HG03565 (cell line): ENCODE measurements at regions not wholly inside any gene's neighbourhood (a gene's known extent, or its start where the extent isn't known, plus 50 kb on each side); places are given as distances from the start of the nearest gene placed in this dataset.
"Not testable (repeated sequence)": the region's sequence is repeated elsewhere in the genome, so short reads cannot be mapped to it uniquely, and the experiment has no call there.

ENCODE experiments used
- ATAC-seq: cut with Tn5 transposase; IDR thresholded peaks from one replicate; pipeline ENCODE4 v1.9.1; 2021; ENCODE audit warnings: mild to moderate bottlenecking, moderate library complexity; ENCODE audit not compliant: unreplicated experiment

DNA sequence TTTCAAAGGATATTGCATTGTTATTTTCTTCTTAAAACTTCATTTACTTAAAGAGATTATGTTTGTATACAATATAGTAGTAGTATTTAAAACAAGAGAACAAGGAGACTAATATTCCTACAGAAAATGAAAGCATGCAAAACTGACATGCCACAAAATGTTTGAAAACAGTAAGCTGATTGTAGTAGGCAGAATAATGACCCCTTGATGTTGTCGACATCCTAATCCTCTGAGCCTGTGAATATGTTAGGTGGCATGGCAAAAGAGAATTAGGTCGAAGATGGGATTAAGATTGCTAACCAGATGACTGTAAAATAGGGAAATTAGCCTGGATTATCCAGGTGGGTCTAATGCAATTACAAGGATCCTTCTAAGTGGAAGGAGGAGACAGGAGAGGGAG lies 522.2 kb upstream of the NR3C2 start:
- ATAC-seq: no peak

DNA sequence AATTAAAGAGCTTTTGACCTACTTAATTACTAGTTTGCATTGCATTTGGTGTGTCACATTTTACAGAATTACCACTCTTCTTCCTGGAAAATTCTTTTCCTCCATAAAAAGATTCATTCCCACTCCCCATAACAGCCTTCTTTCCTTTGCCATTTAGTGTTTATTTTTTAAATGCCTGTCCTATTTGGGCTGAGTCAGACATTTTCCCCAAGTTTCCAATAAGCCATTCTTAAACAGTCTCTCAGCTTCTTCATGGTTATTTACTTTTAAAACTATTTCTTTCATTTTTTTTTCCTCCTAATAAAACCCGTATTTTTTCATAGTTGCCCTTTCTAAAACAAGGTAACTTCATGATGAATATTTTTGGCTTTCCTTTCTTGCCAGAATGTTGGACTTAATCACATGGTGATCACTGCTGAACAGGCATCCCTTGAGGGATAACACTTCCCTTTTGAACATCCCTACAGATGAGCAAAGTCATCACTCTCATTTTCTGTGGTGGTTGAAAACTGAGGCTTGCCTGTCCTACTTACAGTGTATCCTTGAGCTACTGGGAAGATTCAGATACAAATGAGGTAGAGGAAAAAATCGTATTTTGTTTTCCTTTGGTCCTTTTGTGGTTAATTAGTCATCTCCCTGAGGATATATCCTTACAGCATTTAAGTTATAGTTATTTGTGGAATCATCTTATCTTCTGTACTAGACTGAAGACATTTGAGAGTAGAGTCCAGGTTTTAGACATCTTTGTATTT lies 520.5 kb upstream of the NR3C2 start:
- ATAC-seq: no peak

DNA sequence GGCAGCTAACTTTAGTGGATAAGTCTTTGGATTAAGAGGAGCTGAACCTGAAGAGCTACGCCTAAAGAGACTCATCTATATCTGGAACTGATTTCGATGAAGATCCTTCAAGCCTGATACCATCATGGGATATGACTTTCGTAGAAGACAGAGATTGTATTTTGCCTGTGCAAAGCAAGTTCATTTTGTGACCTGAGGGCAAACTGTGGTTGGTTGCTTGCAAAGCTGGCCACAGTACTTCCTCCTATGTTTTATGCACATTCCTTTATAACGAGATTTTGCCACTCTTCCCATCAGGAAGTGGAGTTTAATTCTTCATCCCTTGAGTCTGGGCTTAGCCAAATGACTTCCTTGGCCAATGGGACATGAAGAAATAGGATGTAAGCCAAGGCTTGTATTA lies 519.3 kb upstream of the NR3C2 start:
- no peak for ATAC-seq

DNA sequence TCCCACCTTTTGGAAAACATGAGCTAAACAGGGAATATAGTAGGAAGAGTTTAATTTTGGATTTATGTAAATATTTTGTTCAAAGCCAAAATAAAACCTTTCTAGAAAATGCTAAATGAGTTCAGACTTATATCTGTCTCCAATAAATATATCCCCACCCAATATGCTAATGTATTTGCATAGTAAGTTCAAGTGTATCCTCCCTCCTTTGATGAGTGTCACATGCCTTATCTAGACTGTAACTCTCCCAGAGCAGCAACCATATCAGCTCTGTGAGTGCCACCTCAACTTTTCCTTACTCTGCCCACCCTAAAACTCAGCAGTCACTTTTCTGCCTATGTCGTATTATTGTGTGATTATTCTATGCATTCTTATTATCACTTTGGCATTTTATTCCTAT lies 516.1 kb upstream of the NR3C2 start:
- no peak for ATAC-seq

DNA sequence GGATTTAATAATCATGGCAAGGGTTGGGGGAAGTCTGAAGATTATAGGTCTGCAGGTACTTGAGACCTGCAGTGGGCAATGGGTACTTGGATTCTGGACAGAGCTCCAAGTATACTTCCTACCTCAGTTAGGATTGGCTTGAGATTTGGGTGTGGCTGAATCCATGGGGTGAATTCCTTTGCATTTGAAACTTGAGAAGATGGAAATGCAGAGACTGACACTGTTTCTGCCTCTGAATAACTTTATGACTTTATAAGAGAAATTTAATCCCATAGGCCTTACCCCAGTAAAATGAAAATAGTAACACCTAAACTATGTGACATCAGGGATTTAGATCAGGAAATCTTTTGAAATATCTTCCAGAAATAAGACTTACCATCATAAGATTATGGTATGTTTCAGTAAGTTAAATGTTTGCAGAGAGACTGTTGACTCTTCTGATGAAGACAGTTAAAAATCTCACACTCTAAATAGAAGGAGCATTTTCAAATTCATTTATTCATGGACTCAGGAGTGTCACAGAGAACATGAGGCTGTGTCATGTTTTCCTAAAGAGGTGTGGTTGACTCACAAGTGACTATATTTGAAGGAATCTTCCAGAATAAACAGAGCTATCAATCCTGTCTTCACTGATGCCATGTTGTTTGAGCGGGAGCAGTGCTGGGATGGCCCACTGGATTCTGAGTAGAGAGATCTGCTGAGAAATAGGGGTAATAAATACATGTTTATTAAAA lies 513.5 kb upstream of the NR3C2 start:
- no peak for ATAC-seq

DNA sequence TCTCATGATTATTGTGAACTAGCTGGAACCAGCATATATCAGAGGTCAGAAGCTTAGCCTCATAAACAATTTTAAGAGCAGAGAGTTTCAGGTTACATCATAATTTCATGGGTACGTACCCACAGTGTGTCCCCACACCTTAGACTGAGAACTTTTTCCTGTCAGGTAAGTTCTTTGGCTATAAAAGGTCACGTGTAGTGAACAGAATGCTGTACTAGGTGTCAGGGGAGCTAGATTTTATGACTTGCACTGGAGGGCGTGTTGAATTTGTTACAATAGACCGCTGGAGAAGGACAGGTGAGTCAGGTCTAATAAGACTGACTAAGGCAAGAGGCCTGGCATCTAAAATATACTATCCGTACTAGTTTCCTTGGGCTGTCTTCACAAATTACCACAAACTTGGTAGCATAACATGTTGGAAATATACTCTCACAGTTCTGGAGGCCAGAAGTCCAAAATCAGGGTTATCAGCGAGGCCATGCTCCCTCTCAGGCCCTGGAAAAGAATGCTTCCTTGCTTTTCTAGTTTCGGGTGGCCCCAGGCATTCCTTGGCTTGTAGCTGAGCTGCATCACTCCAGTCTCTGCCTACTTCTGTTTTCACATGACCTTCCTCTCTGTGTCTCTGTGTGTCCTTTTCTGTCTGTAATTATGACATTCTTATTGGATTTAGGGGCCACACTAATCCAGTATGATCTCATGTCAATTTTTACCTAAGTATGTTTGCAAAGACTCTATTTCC lies 512.0 kb upstream of the NR3C2 start:
- no peak for ATAC-seq

DNA sequence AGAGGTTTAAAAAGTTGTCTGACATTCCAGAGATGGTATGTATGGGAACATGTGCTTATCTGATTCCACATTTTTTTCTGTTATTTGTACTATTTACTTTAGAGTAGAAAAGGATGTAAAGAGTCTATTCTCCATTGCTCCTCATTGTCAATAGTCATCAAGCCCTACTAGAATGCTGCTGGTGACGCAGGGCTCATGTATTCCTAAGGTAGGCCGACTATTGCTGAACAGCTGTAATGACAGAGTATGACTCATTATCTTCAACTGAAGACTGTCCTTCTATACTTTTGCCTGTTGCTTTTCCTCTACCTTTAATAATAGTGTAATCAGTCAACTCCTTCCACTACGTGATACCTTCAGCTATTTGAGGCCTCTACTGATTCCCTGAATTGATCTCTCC lies 509.1 kb upstream of the NR3C2 start:
- no peak for ATAC-seq

DNA sequence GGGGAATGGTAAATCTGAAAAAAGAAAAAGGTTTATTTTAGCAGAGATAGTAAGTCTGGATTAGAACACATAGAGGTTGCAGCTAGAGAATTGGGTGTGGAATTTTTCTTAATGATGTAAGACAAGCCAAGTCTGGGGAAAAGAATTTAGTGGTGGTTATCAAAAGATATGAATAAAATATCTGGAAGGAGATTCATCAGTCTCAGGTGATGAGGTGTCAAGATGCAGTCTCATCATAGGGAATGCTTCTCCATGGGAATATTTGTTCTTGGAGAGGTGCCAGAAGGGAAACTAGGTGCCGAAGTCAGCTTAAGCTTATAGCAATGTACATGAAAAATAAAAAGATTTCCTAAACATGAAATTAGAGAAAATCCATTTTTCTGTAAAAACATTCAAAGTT lies 504.1 kb upstream of the NR3C2 start:
- no peak for ATAC-seq

DNA sequence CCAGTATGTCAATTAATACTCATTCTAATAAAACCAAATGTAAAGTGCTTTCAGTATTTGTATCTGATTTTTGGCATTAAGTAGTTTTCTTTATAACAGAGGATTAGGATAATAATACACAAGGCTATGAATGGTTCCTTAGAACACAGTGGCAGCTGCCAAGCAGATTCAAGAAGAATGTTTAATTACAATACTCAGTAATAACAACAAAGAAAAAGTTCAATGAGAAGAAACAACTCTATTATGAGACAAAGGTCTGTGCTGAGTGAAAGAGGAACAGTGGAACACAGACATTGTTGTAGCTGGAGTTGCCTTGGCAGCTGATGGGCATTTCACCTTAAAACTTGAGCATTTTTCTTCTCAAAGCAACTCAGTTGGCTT lies 502.6 kb upstream of the NR3C2 start:
- ATAC-seq: no peak

DNA sequence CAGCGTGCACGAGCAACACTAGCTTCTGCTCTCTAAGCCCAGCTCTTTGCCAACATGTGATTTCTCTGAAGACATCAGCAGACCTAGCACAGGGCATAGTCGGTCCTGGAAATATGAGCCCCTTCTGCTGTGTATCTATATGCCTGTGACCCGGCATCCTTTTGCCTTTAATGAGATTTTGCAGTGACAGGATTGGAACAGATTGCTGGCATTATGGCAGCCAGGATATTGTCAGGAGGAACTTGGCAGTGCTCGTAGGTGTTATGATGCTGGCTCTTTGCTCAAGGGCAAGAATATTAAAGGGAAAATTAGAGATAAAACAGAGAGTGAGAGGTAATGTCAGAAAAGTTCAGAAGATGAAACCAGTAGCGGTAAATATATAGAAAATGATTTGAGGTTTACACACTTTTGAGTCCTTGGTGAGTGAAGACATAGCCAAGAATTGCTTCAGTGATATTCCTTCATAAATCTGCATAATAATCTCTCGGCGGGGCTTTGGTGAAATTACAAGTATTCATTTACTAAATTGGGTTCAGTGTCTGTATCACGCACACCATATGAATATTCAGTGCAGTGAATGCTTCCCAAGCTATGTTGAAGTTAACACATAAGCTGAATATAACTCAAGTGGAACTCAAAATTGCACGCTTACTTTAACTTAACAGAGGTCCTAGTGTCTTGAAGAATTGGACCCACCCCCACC lies 502.1 kb upstream of the NR3C2 start:
- no peak for ATAC-seq

DNA sequence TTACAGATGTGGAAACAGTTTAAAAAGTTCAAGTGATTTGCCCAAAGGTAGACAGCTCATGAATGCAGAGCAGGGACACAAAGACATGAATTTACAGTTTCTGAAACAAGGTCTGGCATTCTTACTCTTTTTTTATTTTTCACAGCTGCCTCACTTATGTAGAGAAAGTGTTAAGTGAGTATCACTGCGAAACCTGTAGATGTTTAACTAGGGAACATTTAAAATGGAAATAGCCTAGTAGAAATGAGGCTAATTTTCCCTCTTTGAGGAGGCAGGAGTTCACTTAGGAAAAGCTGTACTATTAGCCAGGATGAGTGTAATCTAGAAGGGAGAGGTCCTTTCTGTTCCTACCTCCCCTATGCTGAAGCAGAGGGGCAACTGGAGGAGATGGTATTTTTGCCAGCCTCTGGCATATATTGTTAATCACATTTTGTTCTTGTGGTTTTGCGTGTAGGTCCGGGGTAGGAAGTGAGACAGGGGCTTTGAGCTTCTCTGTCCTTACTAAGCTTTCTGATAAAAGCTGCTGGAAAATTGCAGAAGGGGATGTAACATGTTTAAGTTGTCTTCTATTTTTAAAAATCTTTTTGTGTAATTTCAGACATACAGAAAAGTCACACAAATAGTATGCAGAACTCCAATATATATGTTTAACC lies 492.8 kb upstream of the NR3C2 start:
- ATAC-seq: no peak

DNA sequence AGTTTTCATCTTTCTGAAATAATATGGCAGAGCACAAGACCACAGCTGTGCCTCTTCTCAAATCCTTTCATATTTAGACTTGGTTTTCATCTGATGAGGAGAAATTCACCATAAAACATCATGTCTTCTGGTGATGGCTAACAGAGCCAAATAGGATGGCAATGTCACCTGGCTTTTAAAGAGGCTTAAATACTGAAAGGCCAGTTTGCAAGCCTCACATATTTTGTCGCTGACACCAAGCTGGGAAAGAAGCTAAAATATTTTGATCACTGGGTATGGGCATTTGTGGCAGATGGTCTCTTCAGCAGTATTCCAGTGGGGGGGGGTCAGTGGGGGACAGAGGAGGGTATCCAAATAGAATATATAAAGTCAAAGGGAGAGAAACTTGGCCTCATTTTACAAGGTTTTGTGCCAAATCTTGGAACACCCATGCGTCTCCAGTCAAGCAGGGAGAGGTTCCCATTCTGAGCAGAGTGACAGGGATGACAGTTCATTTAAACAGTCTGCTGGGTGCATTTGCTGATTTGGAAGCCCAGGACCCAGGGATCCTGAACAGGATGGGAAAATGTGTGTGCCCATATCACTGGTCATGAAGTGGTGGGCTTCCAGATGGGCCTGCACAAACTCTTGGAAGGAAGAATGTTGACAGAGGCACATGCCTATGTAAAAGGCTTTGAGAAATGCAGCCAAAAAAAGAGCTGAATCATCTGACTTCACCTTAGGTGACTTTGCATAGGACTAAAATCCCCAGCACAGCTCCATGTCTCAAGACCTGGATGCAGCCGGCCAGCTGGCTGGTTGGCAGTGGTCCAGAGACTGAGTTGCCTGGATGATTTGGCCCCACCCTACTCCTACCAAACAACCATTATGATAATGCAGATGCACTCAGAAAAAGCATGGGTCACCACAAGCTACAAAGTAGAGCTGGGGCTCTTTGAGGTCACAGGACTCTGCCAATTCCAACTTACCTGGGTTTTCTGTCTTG lies 484.4 kb upstream of the NR3C2 start:
- ATAC-seq: no peak

DNA sequence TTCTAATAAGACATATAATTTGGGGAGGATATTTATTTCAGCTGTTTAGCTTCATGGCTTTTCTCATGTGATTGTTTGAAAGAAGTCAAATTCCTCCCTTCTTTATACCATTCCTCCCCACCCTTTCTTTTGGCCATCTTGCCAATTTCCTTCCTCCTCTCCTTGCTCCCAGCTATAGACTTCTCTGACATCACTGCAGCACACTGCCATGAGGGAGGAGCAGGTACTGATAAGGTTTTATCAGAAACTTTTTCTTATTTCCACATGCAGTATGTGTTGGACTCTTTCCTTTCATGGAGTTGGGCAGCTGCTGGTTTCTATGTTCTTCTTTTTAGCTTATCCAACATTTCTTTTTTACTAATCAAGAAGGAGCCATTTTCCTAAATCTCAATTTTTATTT lies 481.7 kb upstream of the NR3C2 start:
- ATAC-seq: no peak

DNA sequence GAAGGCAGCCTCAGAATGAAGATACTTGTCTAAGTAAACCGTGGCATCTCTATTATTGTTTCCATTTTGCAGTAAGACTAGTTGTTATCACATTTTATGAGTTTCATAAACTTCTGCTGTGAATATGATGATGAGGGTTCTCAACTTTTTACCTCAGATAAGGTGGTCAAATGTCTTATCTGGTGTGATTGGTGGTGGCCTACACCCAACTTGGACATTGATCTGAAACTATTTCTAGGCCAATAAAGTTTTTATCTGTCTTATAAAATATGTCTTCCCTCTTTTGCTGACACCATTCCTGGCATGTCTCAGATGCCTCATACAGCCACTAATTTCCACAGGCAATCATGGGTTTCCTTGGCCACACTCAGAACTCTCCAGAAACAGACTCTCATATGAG lies 480.3 kb upstream of the NR3C2 start:
- ATAC-seq: no peak

DNA sequence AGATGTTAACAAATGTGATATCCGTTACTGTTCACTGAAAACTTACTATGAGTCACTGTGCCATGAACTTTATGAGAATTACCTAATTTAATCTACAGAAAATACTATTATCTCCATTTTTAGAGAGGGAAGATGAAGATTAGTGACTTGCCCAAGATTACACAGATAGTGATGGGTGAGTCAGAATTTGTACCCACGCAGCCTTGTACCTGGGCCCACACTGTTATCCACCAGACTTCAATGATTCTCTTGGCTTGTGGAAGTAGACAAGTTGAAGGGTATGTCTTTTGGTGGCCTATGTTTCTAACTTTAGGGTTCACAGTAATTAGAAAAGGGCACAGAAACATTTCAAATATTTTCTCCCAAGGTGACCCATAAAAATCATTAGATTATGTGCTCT lies 472.5 kb upstream of the NR3C2 start:
- no peak for ATAC-seq

DNA sequence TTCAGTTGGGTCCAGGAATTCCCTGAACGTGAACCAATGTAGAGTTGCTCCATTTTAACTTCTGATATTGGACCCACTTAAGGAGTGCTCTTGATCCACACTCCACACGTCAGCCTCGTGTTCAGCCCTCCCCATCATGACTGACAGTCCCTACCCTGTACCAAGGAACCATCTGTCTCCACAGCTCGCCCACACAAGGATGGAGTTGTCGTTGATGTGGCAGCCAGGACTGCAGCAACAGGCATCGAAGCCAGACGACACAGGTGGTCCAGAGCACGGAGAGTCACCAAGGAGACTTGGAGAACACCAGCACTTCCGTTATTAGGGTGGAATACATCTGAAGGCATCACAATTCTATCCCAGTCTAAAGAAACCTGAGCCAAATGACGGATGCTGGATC lies 472.1 kb upstream of the NR3C2 start:
- no peak for ATAC-seq

DNA sequence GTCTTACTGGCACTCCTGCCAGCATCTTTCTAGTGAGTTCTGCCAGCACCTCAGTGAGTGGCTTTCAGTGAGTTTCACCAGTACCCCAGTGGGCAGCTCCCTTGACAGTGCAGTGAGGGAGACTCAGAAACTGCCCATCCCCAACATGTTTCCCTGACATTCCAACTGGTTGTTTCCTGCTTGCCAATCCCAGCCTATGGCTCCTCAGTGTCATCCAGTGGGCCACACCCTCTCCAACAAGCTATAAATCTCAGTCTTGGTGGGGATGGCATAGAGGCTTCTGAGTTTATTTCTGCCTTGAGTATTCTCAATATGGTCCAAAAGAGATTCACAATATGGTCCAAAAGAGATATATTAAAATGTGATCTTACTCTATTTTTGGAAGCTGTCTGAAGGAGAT lies 461.2 kb upstream of the NR3C2 start:
- no peak for ATAC-seq

DNA sequence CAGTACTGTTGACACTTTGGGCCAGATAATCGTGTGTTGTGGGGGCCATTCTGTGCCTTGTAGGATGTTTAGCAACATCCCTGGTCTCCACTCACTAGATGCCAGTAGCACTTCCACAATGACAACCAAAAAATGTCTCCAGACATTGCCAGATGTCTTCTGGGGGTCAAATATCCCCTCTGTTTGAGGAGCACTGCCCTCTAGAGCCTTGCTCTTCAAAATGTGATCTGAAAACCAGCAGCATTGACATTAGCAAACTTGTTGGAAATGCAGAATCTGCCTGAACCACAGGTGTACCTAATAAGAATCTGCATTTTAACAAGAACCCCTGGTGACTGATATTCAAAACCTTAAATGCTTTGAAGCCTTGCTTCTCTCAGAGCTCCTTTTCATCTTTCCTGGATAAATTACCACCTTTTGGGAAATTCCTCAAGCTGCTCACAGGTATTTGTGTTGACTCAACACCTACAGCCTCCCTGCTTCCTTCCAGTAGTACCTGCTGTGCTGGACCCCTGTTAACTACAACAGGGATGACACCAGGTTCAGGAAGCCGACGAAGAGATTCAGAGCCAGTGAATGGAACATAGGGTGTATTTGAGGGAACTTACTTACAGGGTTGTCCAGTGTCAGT lies 459.0 kb upstream of the NR3C2 start:
- no peak for ATAC-seq

DNA sequence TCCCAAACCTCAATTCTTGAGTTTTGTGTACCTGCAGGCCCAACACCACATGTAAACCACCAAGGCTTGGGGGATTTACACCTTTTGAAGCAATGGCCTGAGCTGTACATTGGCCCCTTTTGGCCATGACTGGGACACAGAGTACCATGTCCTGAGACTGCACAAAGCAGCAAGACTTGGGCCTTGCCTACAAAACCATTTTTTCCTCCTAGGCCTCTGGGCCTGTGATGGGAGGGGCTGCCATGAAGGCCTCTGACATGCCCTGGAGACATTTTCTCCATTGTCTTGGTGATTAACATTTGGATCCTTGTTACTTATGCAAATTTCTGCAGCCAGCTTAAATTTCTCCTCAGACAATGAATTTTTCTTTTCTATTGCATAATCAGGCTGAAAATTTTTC lies 455.9 kb upstream of the NR3C2 start:
- not testable (repeated sequence) for ATAC-seq
